NCI-H1694 (cell line): ENCODE measurements at regions not wholly inside any gene's neighbourhood (a gene's known extent, or its start where the extent isn't known, plus 50 kb on each side); places are given as distances from the start of the nearest gene placed in this dataset.
"Not testable (repeated sequence)": the region's sequence is repeated elsewhere in the genome, so short reads cannot be mapped to it uniquely, and the experiment has no call there.

Experiments
- DNase-seq: peaks from one replicate; lab custom pipeline; 2025; lab: John Stamatoyannopoulos, UW

DNA sequence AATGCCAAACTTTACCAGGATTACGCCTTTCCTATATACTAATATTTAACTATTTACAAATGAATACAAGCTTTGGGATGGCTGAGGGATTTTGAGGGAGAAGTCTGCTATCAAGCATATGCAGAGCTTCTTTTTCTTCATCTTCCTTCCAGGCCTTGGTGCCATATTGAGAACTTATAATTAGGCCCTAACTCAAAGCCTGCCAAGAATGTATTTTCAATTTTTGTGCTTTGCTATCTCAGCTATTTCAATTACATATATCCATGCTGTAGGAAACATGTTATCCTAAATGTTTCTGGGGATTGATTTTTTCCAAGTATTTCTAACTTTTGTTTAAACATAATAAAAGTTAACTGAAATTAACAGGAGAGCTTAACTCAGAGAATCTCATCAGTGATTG is 425.0 kb upstream of the GRM7 start:
- no peak for DNase-seq

DNA sequence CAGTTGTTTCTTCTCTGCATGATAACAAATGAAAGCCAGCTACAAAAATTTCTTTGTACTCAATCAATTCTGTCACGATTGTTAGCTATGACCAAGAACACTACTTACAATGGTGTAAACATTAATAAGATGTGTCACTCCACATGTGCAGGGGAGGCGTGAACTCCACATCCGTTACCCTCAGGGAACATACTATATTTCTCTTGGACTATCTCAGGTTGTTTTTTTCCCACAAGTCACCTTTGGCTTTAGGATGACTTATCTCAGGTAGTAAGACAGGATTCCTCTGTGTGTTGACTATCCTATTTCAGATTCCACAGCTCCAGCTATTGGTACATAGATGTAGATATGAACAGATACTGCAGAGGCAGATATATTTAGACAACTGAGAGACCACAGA is 423.3 kb upstream of the GRM7 start:
- no peak for DNase-seq

DNA sequence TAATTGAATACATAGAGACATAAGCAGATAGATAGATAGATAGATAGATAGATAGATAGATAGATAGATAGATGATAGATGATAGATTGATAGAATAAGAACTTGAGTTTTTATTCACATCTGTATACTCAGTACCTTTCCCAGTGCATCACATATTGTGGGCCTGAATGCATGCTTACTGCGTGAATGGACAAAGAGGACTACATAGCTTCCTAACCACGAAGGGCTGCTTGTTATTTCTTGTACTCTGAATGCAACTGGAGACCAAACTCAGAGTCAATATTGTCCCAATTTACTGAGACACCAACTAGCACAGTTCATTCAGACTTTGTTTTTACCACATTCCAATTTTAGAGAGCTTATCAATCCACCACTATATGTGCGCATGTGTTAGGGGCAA is 422.9 kb upstream of the GRM7 start:
- DNase-seq, result no peak

DNA sequence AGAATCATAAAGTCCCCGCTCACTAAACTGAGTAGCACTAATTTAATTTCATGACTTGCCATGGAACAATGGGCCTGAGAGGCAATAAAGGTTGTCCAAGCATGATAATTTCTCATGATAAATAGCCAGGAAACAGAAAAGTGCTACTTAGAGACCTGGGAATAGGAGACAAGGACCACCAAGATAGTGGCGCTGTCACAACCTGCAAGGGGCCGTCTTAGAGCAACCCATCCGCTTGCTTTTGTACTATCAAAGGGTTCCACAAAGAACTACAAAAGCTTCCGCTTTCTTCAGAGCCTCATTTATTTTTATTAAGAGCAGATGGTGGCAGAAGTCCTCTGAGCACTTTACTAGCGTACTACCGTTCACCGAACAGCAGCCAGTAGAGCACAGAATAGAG is 421.7 kb upstream of the GRM7 start:
- DNase-seq, result no peak

DNA sequence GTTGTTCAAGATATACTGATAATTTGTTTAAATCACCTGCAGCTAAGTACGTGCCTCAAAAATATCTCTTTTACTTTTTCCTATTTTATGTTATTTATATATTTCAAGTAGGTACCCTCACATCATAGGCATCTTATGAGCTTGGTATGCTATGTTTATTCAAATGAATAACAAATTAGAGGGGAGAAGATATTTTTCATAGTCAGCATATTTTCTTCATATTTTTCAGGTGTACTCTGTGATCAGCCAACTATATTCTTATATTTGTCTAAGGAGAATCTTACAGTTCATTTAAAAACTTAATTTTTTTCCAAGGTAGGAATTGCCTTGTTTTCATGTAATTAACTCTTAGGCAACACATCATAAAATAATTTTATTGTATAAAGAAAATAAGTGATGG is 421.1 kb upstream of the GRM7 start:
- DNase-seq, result no peak

DNA sequence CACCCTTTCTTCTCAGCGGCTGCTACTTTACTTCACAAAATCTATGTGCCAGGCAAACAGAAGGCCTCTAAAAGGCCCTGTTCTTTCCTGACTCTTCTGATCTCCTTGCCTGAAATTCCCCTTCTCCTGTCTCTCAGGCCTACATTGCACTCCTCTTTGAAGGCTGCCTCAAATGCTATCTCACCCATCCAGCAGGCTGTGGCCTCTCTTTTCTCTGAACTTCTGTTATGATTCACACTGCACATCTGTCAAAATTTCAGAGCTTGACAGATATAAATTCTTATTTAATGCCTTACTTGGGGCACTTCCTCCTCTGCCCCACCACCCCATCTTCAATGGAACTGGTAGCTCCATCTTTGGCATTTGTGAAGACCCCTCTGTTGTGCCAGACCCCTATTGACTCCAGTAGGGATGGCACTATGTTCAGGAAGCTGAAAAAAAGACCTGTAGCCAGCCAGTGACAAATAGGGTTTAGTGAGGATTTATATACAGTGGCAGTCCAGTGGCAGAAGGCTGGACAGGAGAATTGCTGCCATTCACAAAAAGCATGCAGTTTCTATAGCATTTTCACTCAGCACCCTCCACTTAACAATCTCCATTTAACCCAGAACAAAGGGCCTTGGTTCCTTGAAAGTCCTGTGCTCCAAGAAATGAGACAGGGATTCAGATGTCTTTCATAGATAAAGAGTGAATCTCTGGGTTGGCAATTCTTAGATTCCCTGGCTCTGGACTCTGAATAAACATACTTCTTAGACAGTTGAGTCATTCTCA is 415.8 kb upstream of the GRM7 start:
- DNase-seq, result no peak

DNA sequence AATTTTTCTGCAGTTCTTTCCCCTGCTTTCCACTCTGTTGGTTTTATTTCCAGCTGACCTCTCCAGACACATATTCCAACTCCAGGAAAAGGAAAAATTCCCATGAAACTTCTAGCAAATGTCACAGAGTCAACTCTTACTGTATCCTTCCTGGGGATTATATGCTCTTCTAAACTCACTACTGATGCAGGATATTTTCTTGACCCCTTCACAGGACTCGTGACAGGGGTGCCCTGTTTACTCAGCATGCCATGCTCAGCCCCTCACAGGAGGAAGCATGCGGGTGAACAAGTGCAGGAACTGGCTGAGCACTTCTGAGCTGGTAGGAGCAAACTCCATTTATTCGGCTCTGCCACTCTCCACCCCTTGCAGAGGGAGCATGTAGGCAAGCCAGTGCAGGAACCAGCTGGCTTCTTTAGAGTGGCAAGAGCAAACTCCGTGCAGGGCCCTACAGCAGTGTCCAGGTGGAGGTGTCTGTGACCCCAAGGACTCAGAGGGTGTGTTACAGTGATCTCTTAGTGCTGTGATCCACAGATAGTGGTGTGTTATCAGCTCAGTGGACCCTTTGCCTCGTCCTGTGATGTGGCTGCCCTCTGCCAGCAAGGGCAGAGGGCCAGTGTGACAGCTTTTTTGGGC is 413.6 kb upstream of the GRM7 start:
- DNase-seq, result no peak

DNA sequence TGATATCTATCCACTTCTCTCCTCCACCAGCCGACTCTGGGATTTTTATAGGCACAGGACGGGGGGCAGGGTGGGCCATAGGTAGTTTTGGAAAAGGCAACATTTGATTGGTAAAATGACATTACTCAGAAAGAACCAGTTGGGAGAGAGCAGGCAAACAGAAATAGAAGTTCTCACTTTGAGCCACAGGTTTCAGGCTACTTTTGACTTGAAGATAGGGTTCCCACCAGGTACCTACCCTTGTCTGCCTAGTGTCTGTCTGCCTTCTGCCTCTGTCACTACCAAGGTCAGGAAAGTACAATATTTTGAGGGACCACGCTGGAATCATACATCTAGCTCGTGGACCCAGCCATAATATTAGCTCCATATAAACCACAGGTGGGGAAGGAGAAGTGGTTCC is 412.9 kb upstream of the GRM7 start:
- DNase-seq, result no peak

DNA sequence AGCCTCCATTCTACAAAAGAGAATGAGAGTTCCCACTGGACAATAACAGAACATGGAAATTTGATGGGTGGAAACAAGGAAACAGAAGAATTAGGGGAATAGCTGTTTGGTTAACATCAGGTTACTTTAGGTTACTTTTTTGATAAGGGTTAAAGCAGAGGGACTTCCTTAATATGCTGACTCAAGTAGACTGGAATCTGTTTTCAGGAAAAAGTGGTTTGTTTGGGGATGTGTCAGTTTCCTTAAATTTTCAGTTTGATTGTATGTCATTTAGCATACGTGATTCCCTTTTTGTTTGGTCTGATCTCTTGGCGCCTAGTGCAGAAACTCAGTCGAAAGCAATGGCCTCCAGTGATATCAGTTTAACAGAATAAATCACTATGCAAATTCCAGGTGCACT is 411.8 kb upstream of the GRM7 start:
- no peak for DNase-seq

DNA sequence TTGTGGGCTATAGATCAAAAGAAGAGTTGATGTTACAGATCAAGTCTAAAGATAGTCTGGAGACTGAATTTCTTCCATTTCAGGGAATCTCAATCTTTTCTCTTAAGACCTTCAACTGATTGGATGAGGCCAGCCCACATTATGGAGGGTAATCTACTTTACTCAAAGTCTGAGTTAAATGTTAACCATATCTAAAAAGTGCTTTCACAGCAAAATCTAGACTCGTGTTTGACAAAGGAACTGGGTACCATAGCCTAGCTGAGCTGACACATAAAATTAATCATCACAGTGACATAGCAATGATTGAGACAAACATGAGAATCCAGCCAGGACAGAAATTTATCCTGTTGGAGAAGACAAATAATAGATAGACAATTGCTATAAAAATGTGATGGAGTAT is 407.9 kb upstream of the GRM7 start:
- DNase-seq, result no peak

DNA sequence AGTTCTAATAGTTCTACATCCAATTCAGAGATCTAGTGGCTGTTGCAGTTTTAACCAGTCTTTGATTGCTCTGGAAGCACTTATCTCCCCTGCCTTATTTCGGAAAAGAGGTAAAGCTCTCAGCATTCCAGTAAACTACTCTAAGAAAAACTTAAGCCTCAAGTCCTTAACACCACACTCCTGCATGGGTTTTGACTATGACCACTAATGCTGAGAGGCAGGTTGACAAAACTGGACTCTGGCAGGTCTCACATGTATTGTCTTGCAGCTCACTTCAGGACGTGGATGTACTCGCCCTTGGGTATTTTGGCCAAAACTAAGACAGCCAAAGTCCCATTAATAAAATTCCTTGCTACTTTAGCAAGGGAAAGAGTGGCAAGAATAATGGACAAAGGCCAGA is 405.9 kb upstream of the GRM7 start:
- DNase-seq, result no peak

DNA sequence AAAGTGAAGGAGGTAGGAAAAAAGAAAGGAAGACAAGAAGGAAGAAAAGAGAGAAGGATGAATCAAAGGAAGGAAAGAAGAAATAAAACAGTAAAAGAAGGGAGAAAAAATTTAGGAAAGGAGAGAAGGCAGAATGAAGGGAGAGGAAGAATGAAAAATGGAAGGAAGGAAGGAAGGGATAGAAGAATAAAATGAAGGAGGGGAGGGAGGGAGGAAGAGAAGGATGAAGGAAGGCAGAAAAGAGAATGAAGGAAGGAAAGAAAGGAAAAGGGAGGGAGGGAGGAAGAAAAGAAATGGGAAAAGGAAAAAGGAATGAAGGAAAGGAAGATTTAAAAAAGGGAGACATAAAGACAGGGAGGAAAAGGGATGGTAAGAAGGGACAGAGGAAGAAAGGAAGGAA is 393.7 kb upstream of the GRM7 start:
- no peak for DNase-seq

DNA sequence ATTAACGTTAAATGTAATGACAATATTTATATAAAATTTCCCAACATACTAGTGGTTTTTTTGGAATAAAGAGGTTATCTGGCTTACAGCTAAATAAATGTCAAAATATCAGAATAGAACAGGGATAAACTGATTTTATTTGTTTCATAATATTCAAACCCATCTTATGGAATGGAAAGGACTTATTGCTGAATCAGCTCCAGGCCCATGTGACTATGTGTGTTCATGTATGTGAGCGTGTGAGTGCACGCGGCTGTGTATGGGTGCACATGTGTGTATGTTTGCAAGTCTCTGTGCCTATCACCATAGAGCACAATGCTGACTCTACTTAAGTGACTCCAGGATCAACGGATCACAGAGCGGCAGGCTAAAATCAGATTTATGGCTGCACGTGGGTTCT is 392.3 kb upstream of the GRM7 start:
- DNase-seq, result no peak

DNA sequence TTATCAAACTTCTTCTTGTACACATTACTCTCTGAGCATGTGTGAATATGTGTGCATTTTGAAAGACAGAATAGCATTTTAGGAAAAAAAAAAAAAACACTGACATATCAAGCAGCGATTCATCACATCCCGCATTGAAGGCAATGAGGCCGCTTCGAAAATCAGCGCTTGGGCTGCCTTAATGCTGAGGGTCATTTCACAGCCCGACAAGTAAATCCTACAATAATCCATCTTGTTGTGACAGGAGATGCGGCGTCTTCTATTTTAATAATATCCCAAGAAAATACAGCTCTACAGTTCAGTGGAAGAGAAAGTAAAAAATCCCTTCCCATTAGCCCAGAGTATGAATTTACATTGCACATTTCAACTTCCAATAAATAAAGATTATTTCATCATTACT is 389.2 kb upstream of the GRM7 start:
- no peak for DNase-seq

DNA sequence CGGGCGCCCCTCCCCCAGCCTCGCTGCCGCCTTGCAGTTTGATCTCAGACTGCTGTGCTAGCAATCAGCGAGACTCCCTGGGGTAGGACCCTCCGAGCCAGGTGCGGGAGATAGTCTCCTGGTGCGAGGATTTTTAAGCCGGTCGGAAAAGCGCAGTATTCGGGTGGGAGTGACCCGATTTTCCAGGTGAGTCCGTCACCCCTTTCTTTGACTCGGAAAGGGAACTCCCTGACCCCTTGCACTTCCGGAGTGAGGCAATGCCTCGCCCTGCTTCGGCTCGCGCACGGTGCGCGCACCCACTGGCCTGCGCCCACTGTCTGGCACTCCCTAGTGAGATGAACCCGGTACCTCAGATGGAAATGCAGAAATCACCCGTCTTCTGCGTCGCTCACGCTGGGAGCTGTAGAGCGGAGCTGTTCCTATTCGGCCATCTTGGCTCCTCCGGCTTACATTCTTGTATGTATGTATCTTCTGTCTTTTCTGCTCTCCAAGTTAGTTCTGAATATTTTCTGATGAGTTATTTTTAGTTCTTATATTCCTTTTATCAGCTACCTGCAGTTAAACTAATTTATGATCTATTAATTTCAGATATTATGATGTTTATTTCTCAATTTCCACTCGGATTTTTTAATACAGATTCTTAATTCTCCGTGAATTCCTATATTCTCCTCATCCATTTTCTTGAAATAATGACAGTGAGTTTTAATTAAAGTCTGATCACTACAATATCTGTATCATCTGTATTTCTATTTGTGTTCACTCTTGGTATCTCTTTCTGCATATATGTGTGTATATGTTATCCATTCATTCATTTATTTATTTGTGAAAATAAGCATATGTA is 370.2 kb upstream of the GRM7 start:
- not testable (repeated sequence) for DNase-seq

DNA sequence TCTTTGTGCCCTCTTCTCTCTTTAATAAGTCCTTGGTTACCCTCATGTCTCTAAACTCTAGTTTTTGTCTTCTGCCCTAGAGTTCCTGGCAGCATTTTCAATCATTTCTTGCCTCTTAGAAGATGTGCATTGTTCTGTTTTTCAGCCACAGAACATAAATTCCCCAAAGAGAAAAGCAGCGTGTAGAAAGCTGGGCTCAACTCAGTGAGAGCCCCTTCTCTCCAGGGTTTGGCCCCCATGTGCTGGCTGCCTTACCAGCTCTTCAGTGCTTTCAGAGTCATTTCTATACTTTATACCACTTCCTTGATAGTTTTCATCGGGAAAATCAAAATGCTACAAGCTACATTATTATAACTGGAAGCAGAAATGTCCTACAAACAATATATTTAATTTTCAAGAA is 369.1 kb upstream of the GRM7 start:
- DNase-seq, result no peak

DNA sequence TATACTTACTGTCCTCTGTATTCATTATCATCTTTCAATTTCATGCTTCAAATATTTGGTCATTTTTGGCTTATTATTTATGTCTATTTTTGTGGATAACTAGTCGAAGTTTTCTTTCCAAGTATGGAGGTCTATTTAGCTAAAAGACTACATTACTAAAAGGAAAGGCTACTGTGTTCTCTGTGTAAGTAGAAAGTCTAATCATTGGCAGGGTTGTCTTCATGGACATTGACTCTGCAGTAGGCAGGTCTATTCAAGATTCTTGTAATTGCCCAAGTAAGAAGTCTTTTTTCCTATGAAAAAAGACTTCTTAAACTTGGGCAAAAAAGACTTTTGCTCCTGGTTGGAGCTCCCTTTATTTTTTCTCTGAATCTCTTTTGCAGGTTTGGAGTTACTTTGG is 368.6 kb upstream of the GRM7 start:
- DNase-seq, result no peak

DNA sequence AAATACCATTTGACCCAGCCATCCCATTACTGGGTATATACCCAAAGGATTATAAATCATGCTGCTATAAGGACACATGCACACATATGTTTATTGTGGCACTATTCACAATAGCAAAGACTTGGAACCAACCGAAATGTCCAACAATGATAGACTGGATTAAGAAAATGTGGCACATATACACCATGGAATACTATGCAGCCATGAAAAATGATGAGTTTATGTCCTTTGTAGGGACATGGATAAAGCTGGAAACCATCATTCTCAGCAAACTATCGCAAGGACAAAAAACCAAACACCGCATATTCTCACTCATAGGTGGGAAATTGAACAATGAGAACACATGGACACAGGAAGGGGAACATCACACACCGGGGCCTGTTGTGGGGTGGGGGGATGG is 362.0 kb upstream of the GRM7 start:
- not testable (repeated sequence) for DNase-seq

DNA sequence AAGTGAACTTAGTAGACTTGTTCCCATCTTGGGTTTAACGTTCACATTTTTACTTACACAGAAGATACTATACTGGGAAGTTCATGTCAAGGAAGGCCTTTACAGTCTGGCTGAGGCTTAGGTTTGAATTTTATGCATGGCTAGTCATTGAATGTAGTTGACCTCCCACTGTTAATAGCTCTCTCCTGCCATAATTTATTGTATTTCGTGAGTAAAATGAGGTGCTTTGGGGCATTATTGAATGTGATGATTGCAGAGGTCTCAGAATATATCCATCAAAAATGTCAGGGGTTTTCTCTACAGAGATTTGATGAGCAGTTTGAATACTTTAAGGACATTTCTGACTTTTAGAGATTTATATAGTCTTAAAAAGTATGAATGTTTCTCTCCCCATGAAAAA is 356.6 kb upstream of the GRM7 start:
- no peak for DNase-seq

DNA sequence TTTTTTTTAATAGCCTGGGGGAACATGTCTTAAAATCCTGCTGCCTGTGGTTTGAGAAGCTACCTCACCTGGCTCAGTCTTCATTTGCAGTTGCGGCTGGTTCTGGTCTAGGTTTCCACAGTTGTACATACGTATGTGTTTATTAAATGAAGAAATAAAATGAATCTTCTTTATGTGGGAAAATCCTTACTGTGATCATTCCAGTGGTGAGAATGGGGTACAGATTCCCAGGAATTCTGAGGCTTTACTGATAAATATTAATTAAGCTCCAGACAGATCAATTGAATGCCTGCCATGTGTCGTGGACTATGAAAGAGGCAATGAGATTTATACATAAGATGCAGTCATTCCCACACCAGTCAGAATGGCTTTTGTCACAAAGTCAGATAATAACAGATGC is 356.1 kb upstream of the GRM7 start:
- no peak for DNase-seq

DNA sequence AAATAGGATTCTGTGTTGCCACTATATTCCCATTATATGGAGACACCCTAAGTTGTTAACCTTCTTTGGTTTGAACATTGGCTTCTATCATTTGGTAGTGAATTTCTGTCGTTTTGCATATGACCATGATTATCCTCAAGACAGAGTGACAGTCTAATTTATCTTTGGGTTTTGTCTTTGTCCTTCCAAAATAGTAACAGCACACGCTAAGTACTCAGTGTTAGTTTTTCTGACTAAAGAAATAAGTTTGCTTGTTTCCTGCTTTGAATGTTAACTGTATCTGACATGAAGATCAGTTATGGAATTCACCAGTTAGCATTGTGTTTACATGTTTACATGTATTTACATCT is 352.5 kb upstream of the GRM7 start:
- no peak for DNase-seq

DNA sequence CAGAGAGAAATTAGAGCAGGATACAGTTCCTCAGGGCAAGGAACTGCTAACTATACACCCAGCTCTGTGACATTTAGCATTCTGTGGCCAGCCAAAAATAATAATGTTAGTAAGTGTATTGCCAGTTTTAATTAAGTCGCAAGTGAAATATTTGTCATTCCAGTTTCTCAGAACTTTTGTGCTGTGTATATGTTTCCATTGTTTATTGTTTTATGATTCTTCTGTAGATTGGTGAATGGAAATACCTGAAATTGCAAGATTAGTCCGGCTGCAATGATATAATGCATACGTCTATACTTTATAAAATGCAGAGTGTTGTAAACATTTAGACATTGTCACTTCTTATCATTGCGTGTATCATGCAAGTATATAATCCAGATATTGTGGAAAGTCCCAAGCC is 351.3 kb upstream of the GRM7 start:
- DNase-seq, result no peak

DNA sequence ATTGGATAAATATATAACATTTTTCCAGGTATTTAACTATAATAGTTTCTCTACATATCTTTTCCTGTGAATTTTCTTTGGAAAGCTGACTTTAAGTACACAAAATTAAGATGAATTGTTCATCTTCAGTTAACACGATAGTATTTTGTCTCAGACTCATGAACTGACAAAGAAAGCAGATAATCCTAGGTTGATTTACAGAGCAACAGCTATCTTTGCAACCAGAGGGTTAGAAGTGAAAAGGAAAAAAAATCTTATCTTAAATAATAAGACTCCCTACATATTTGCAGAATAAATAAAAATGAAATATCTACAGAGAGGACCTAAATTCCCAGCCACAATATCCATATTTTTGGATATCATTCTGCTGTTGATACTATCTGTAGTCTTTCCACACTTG is 350.2 kb upstream of the GRM7 start:
- DNase-seq, result no peak
